B cell (primary cell): ENCODE measurements at regions not wholly inside any gene's neighbourhood (a gene's known extent, or its start where the extent isn't known, plus 50 kb on each side); places are given as distances from the start of the nearest gene placed in this dataset.

Source experiments
- ATAC-seq: fragments of 200-7000 bp; cut with Tn5 transposase; one replicate; pipeline ENCODE4 v1.10.0; 2021; ENCODE audit warnings: low read depth, mild to moderate bottlenecking, moderate number of reproducible peaks, moderate library complexity
- CTCF ChIA-PET: fragments of 350-600 bp; sonication (Branson Sonifier 250); formaldehyde crosslinking; loops from one replicate; lab custom pipeline; 2021; ENCODE audit warnings: antibody characterized with exemption, inconsistent platforms; lab: Charles Lee
- POLR2A ChIA-PET: fragments of 350-600 bp; sonication (Branson Sonifier 250); formaldehyde crosslinking; loops from one replicate; lab custom pipeline; 2021; ENCODE audit warnings: antibody characterized with exemption; lab: Charles Lee
- DNase-seq: peaks from one replicate; pipeline ENCODE4 v3.0.0; 2013
- H2AFZ ChIP-seq: 2 replicates; pipeline ENCODE4 v1.6.1; 2012; ENCODE audit warnings: mild to moderate bottlenecking, low read depth, low read length; ENCODE audit not compliant: insufficient read depth, poor library complexity, severe bottlenecking
- H3K27ac ChIP-seq, 2 donors: 1 replicate in 1 of 2; 2 replicates in 1 of 2; pipeline ENCODE4 v1.5.1; 2012 to 2013; ENCODE audit warnings: low read length in 2 of 2, mild to moderate bottlenecking in 2 of 2, moderate library complexity in 1 of 2
- H3K27me3 ChIP-seq, 4 experiments: fragments of 200-600 bp in 1 of 4; sonication (generic) in 1 of 4; replicated peaks in 1 of 4; 1 replicate in 2 of 4; 2 replicates in 2 of 4; pipeline versions ENCODE4 v1.6.1 to v1.7.0; 2013 to 2016; ENCODE audit warnings: low read length in 3 of 4, mild to moderate bottlenecking in 2 of 4, mixed read lengths in 1 of 4, moderate library complexity in 1 of 4; ENCODE audit not compliant: insufficient read depth in 4 of 4, control insufficient read depth in 3 of 4; ENCODE audit errors: control extremely low read depth in 1 of 4
- H3K36me3 ChIP-seq, 2 experiments: replicated peaks in 1 of 2; 1 replicate in 1 of 2; 2 replicates in 1 of 2; pipeline versions ENCODE4 v1.6.1 to v1.7.1; 2013; ENCODE audit warnings: low read length in 1 of 2; ENCODE audit not compliant: insufficient read depth in 2 of 2, control insufficient read depth in 1 of 2; ENCODE audit errors: control extremely low read depth in 1 of 2, extremely low read depth in 1 of 2
- H3K4me1 ChIP-seq, 2 donors: fragments of 200-600 bp in 1 of 2; sonication (generic) in 1 of 2; 1 replicate in 1 of 2; 2 replicates in 1 of 2; pipeline versions ENCODE4 v1.5.1 to v1.6.1; 2013 to 2017; ENCODE audit warnings: low read length in 2 of 2; ENCODE audit not compliant: control insufficient read depth in 2 of 2, insufficient read depth in 2 of 2
- H3K4me2 ChIP-seq: replicated peaks from 2 replicates; pipeline ENCODE3; 2012; ENCODE audit warnings: mild to moderate bottlenecking, low read depth, low read length; ENCODE audit not compliant: poor library complexity, severe bottlenecking
- H3K4me3 ChIP-seq, 5 experiments: fragments of 200-600 bp in 1 of 5; sonication (generic) in 1 of 5; 1 replicate in 3 of 5; 2 replicates in 2 of 5; pipeline versions ENCODE4 v1.5.1 to v1.7.0; 2011 to 2016; ENCODE audit warnings: low read length in 4 of 5, mild to moderate bottlenecking in 4 of 5, low read depth in 2 of 5, control low read depth in 1 of 5, moderate library complexity in 1 of 5; ENCODE audit not compliant: insufficient read depth in 1 of 5; ENCODE audit errors: control extremely low read depth in 1 of 5, extremely low read depth in 1 of 5
- H3K79me2 ChIP-seq: fragments of 200-600 bp; sonication (generic); one replicate; pipeline ENCODE4 v1.6.0; 2016; ENCODE audit warnings: low read length; ENCODE audit not compliant: control insufficient read depth, insufficient read depth
- H3K9ac ChIP-seq: fragments of 200-600 bp; sonication (generic); 2 replicates; pipeline ENCODE4 v1.6.1; 2017; ENCODE audit warnings: mild to moderate bottlenecking, low read length, moderate library complexity
- H3K9me3 ChIP-seq, 3 donors: one replicate each; pipeline versions ENCODE4 v1.6.1 to v1.7.1; 2013; ENCODE audit warnings: low read length in 2 of 3; ENCODE audit not compliant: control insufficient read depth in 2 of 3, insufficient read depth in 1 of 3; ENCODE audit errors: control extremely low read depth in 1 of 3
- H4K20me1 ChIP-seq: 2 replicates; pipeline ENCODE4 v1.6.0; 2012; ENCODE audit warnings: mild to moderate bottlenecking, low read length; ENCODE audit not compliant: insufficient read depth, control insufficient read depth, poor library complexity, severe bottlenecking
- H3K27ac Mint-ChIP-seq: one replicate; pipeline ENCODE4 v1.8.0; 2021; ENCODE audit warnings: mixed read lengths
- H3K27me3 Mint-ChIP-seq: one replicate; pipeline ENCODE4 v1.8.0; 2021; ENCODE audit warnings: mixed read lengths
- H3K4me1 Mint-ChIP-seq: one replicate; pipeline ENCODE4 v1.8.0; 2021; ENCODE audit warnings: mixed read lengths
- H3K4me3 Mint-ChIP-seq: one replicate; pipeline ENCODE4 v1.8.0; 2021; ENCODE audit warnings: mixed read lengths
- H3K9me3 Mint-ChIP-seq: one replicate; pipeline ENCODE4 v1.8.0; 2022; ENCODE audit warnings: mixed read lengths; ENCODE audit not compliant: insufficient read depth
- EZH2 ChIP-seq: IDR thresholded peaks from 2 replicates; pipeline ENCODE4 v1.6.1; 2012; ENCODE audit warnings: borderline replicate concordance, low read depth, mild to moderate bottlenecking, moderate library complexity, low read length; ENCODE audit not compliant: insufficient read depth, poor library complexity, severe bottlenecking
- WGBS: methylation state at CpG from one replicate; pipeline ENCODE4 v1.1.5; 2013; ENCODE audit warnings: missing lambda C conversion rate; ENCODE audit not compliant: insufficient coverage; 5-methylcytosine and 5-hydroxymethylcytosine counted together
- intact Hi-C: fragments of 100-400 bp; cut with micrococcal nuclease; formaldehyde crosslinking; loops from one replicate; pipeline ENCODE4 v1.10.0; 2022
- TF ChIP-seq, protein P1 (sequence below): fragments of 200-600 bp; IDR thresholded peaks from one replicate; pipeline ENCODE4 v1.8.0; 2022; ENCODE audit warnings: antibody characterized with exemption, mild to moderate bottlenecking

DNA sequence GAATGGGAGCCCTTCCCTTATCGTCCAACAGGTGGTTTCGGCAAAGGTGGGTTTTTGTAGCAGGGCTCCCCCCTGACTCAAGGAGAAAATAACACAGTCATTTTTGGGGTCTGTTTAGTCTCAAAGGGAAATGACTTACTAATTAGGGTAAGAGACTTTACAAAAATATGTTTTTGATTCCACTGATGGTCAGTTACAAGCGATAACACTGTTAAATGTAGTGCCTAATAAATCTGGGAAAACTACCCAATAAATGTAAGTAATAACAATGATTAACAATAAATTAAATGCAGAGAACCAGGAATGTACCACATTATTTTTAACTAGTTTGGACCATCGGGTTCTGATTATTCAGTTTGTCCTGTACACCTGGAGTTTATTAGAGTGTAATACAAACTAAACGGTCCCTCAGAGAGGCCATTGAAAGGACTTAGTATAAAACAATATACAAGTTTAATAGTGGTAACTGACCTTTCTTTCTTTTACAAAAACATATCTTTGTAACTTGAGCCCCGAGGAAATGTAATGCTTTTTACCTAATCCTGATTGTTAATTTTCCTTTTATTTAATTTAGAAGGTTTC, 216.2 kb upstream of the HABP2 start:
- no peak for TF ChIP-seq EZH2
- TF ChIP-seq, protein P1, sequence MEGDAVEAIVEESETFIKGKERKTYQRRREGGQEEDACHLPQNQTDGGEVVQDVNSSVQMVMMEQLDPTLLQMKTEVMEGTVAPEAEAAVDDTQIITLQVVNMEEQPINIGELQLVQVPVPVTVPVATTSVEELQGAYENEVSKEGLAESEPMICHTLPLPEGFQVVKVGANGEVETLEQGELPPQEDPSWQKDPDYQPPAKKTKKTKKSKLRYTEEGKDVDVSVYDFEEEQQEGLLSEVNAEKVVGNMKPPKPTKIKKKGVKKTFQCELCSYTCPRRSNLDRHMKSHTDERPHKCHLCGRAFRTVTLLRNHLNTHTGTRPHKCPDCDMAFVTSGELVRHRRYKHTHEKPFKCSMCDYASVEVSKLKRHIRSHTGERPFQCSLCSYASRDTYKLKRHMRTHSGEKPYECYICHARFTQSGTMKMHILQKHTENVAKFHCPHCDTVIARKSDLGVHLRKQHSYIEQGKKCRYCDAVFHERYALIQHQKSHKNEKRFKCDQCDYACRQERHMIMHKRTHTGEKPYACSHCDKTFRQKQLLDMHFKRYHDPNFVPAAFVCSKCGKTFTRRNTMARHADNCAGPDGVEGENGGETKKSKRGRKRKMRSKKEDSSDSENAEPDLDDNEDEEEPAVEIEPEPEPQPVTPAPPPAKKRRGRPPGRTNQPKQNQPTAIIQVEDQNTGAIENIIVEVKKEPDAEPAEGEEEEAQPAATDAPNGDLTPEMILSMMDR: no peak
- Histone ChIP-seq H4K20me1 (no peaks in the 10 kb centered on the region), H3K9ac (no peak overlapping the region), H3K4me1 (no peaks in the 10 kb centered on the region), H3K4me3 (no peak overlapping the region), H3K27ac (no peak overlapping the region), H3K79me2 (no peaks in the 10 kb centered on the region), H3K27me3 (no peaks in the 10 kb centered on the region), H3K9me3 (no peaks in the 10 kb centered on the region), H2AFZ (no peak overlapping the region), H3K4me2 (no peak overlapping the region), H3K36me3 (no peaks in the 10 kb centered on the region)
- Mint-ChIP-seq H3K27ac (no peak overlapping the region), H3K9me3 (no peaks in the 10 kb centered on the region), H3K27me3 (peaks cover 10% of the 10 kb centered on the region), H3K4me1 (no peaks in the 10 kb centered on the region), H3K4me3 (no peak overlapping the region)
- 100% methylated on average over 1 of the region's 6 CpGs for WGBS
- no peak for DNase-seq
- POLR2A ChIA-PET: no interaction called here
- ATAC-seq: no peak
- intact Hi-C loops: no loop called here
- CTCF ChIA-PET: no interaction called here

GRCh38 chr10:113337142-113337541, 215.7 kb upstream of the HABP2 start:
- CTCF ChIA-PET: no interaction called here
- TF ChIP-seq EZH2: no peak
- TF ChIP-seq, protein P1: no peak
- intact Hi-C loops: no loop called here
- Histone ChIP-seq H3K79me2 (no peaks in the 10 kb centered on the region), H3K36me3 (no peaks in the 10 kb centered on the region), H3K27ac (no peak overlapping the region), H3K9ac (no peak overlapping the region), H3K4me3 (no peak overlapping the region), H3K9me3 (no peaks in the 10 kb centered on the region), H3K4me2 (no peak overlapping the region), H2AFZ (no peak overlapping the region), H4K20me1 (no peaks in the 10 kb centered on the region), H3K27me3 (no peaks in the 10 kb centered on the region), H3K4me1 (no peaks in the 10 kb centered on the region)
- Mint-ChIP-seq H3K4me3 (no peak overlapping the region), H3K27me3 (peaks cover 10% of the 10 kb centered on the region), H3K27ac (no peak overlapping the region), H3K4me1 (no peaks in the 10 kb centered on the region), H3K9me3 (no peaks in the 10 kb centered on the region)
- POLR2A ChIA-PET: no interaction called here
- DNase-seq (no peak), ATAC-seq (no peak)
- no CpG with 5 or more reads among the region's 1 CpG for WGBS
